Hepatocyte (in vitro differentiated cells): ENCODE measurements at regions not wholly inside any gene's neighbourhood (a gene's known extent, or its start where the extent isn't known, plus 50 kb on each side); places are given as distances from the start of the nearest gene placed in this dataset.
"Not testable (repeated sequence)": the region's sequence is repeated elsewhere in the genome, so short reads cannot be mapped to it uniquely, and the experiment has no call there.

Experiments used
- EZH2phosphoT487 ChIP-seq: fragments of 200-600 bp; sonication (generic); IDR thresholded peaks from one replicate; pipeline ENCODE4 v1.6.1; 2018; ENCODE audit warnings: antibody characterized with exemption, mild to moderate bottlenecking, low read depth, moderate library complexity; ENCODE audit not compliant: unreplicated experiment, severe bottlenecking
- TF ChIP-seq, protein P1 (sequence below): fragments of 200-600 bp; sonication (generic); IDR thresholded peaks from 2 replicates; pipeline ENCODE4 v1.5.1; 2016; ENCODE audit warnings: antibody characterized with exemption, mild to moderate bottlenecking; ENCODE audit not compliant: poor library complexity

DNA sequence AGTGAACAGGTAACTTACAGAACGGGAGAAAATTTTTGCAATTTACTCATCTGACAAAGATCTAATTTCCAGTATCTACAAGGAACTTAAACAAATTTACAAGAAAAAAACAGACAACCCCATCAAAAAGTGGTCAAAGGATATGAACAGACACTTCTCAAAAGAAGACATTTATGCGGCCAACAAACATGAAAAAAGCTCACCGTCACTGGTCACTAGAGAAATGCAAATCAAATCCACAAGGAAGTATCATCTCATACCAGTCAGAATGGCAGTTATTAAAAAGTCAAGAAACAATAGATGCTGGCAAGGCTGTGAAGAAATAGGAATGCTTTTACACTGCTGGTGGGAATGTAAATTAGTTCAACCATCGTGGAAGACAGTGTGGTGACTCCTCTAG is 100.5 kb upstream of the GRIN3A start:
- TF ChIP-seq, protein P1, sequence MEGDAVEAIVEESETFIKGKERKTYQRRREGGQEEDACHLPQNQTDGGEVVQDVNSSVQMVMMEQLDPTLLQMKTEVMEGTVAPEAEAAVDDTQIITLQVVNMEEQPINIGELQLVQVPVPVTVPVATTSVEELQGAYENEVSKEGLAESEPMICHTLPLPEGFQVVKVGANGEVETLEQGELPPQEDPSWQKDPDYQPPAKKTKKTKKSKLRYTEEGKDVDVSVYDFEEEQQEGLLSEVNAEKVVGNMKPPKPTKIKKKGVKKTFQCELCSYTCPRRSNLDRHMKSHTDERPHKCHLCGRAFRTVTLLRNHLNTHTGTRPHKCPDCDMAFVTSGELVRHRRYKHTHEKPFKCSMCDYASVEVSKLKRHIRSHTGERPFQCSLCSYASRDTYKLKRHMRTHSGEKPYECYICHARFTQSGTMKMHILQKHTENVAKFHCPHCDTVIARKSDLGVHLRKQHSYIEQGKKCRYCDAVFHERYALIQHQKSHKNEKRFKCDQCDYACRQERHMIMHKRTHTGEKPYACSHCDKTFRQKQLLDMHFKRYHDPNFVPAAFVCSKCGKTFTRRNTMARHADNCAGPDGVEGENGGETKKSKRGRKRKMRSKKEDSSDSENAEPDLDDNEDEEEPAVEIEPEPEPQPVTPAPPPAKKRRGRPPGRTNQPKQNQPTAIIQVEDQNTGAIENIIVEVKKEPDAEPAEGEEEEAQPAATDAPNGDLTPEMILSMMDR = not testable (repeated sequence)
- not testable (repeated sequence) for TF ChIP-seq EZH2phosphoT487
